Bronchial epithelial cell (primary cell): ENCODE measurements at regions not wholly inside any gene's neighbourhood (a gene's known extent, or its start where the extent isn't known, plus 50 kb on each side); places are given as distances from the start of the nearest gene placed in this dataset.

Experiments
- DNase-seq: peaks from one replicate; pipeline ENCODE4 v3.0.0-alpha.2; 2010; ENCODE audit warnings: low read depth
- FAIRE-seq: peaks from 2 replicates; lab custom pipeline; 2011; peaks lifted over from hg19 to GRCh38; lab: Jason Lieb, UNC
- H3K27me3 ChIP-seq: 2 replicates; pipeline ENCODE4 v1.5.1; 2011; ENCODE audit warnings: low read length; ENCODE audit not compliant: control insufficient read depth, insufficient read depth
- H3K36me3 ChIP-seq: 2 replicates; pipeline ENCODE4 v1.5.1; 2011; ENCODE audit warnings: low read length; ENCODE audit not compliant: control insufficient read depth, insufficient read depth
- H3K4me3 ChIP-seq: 2 replicates; pipeline ENCODE4 v1.5.1; 2011; ENCODE audit warnings: mild to moderate bottlenecking, low read depth, low read length, control low read depth
- TF ChIP-seq, protein P1 (sequence below): IDR thresholded peaks from 2 replicates; pipeline ENCODE4 v1.5.1; 2011; ENCODE audit warnings: mild to moderate bottlenecking, moderate library complexity, low read length, control low read depth, inconsistent platforms; ENCODE audit not compliant: insufficient read depth, severe bottlenecking

DNA sequence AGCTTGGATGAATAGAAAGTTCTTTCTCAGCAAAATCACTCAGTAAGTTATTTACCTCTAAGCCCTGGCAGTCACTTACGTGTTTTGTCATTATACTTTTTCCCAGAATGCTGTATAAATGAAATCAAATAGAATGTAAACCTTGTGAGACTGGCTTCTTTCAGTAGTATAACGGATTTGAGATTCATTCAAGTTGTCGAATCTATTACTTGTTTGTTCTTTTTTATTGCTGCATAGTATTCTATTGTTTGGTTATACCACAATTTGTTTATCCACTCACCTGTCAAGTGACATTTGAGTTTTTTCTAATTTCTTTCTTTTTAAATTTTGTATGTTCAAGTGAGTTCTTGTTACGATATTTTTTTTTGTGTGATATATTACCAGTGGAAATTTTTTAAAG is 381.6 kb downstream of the EDEM1 start:
- no peak for FAIRE-seq
- TF ChIP-seq, protein P1, sequence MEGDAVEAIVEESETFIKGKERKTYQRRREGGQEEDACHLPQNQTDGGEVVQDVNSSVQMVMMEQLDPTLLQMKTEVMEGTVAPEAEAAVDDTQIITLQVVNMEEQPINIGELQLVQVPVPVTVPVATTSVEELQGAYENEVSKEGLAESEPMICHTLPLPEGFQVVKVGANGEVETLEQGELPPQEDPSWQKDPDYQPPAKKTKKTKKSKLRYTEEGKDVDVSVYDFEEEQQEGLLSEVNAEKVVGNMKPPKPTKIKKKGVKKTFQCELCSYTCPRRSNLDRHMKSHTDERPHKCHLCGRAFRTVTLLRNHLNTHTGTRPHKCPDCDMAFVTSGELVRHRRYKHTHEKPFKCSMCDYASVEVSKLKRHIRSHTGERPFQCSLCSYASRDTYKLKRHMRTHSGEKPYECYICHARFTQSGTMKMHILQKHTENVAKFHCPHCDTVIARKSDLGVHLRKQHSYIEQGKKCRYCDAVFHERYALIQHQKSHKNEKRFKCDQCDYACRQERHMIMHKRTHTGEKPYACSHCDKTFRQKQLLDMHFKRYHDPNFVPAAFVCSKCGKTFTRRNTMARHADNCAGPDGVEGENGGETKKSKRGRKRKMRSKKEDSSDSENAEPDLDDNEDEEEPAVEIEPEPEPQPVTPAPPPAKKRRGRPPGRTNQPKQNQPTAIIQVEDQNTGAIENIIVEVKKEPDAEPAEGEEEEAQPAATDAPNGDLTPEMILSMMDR: no peak

DNA sequence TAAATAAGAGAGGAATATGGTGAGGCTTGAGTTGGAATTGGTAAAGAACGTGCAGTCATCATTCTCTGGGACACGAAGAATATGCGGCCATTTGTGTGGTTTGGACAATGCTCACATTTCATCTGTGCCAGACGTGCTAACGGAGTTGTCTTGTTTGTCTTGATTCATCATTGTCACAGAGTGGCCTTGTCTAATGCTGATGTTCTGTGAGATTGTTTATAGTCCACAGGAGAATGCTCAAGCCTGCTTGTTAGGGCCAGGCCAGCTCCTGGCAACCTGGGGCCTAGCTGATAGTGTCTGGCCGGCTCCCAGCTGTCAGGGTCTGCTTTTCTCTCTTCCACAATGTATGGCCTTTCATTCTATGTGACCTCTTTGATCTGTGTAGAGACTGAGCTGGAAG is 384.7 kb downstream of the EDEM1 start:
- Histone ChIP-seq H3K4me3 (no peak overlapping the region), H3K27me3 (no peaks in the 10 kb centered on the region), H3K36me3 (no peaks in the 10 kb centered on the region)
- no peak for FAIRE-seq
- no peak for DNase-seq
- TF ChIP-seq, protein P1: no peak

More for the DNA sequence above, 381.6 kb downstream of the EDEM1 start:
- no peak overlapping the region for H3K4me3 ChIP-seq
- no peak for DNase-seq
- no peaks in the 10 kb centered on the region for H3K27me3 ChIP-seq
- no peaks in the 10 kb centered on the region for H3K36me3 ChIP-seq

DNA sequence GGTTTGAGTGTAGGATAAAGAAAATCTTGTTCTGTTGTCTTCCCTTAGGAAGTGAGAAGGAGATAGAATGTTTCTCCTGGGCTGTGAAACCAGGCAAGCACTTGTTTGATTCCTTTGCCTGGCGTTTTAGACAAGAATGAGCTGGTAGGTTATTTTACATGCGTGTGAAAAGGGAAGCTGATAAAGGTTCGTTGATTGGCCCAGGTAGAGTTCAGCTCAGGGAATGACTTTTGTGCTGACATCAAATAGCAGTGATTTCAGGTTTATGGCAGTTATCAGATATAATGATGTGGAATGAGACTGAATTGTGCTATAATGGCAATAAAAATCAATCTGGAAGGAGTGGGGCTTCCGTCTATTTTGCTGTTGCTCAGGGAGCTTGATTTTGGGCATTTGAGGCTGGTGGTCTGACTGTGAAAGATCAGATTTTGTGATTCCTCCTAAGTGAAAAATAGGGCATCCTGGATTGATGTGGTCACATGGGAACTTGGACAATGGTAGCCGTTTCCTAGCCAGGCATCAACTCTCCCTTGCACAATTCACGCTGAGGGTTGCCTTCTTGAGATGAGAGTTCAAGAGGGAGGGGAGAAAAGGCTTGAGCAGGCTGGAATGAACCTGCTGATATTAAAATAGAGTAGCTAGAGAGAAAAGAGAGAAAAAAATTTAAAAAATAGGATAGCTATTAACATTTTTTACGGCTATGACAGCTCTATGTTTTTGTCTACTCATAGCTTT is 388.9 kb downstream of the EDEM1 start:
- TF ChIP-seq, protein P1: no peak
- Histone ChIP-seq H3K4me3 (no peak overlapping the region), H3K36me3 (no peaks in the 10 kb centered on the region), H3K27me3 (no peaks in the 10 kb centered on the region)
- no peak for DNase-seq
- FAIRE-seq: no peak

DNA sequence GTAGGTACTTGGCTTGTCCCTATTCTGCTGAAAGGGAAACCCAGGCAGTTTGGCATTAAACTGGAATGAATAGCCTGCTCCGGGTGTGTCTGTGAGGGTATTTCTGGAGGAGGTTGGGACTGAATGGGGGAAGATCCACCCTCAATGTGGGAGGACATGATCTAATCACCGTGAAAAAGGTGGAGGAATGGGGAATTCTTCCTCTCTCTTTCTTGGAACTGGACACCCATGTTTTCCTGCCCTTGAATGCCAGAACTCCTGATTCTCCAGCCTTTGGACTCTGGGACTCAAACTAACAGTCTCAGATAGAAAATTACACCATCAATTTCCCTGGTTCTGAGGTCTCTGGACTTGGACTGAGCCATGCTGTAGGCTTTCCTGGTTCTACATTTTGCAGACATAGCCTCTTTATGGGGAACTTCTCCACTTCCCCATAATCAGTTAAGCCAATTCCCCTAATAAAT is 391.7 kb downstream of the EDEM1 start:
- Histone ChIP-seq H3K4me3 (no peak overlapping the region), H3K36me3 (no peaks in the 10 kb centered on the region), H3K27me3 (no peaks in the 10 kb centered on the region)
- no peak for FAIRE-seq
- TF ChIP-seq, protein P1: no peak
- DNase-seq: no peak

DNA sequence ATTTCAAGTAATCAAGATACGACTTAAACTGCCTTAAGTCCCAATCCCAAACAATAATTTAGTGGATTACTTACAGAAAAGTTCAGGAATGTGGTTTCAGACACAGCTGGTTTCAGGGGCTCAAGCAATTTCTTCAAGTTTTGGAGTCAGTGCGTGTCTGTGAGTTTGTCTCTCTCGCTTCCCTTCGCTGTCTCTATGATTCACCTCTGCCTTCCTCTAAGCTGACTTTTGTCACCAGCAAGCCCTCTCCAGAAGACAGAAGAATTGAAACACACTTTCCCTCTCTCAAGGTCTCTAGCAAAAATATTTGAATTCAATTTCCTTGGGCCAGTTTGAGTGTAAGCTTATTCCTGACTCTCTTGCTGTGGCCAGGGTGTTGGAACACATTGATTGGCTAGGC is 392.4 kb downstream of the EDEM1 start:
- TF ChIP-seq, protein P1: no peak
- FAIRE-seq (no peak), DNase-seq (no peak)
- no peaks in the 10 kb centered on the region for H3K36me3 ChIP-seq
- H3K27me3 ChIP-seq: no peaks in the 10 kb centered on the region
- H3K4me3 ChIP-seq: no peak overlapping the region

DNA sequence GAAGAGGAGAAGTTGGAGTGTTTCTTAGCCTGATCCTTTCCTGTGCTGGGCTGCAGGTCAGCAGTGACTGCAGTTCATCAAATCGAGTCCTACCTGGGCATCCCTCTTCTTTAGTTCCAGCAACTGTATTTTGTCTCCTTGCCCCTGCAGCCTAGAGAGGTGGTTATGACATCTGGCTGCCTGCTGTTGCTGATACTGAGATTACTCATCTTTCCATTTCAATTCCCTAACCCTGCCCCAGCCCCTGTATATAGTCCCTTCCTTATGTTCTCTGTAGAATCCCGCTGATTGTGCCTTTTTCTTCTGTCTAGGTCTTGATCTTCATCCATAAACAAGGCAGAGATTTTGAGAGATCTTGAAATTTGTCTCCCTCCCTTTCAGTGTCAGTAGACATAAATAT is 393.3 kb downstream of the EDEM1 start:
- DNase-seq (no peak), FAIRE-seq (no peak)
- H3K27me3 ChIP-seq: no peaks in the 10 kb centered on the region
- TF ChIP-seq, protein P1: no peak
- no peaks in the 10 kb centered on the region for H3K36me3 ChIP-seq
- no peak overlapping the region for H3K4me3 ChIP-seq
